K562 (cell line): ENCODE measurements at regions not wholly inside any gene's neighbourhood (a gene's known extent, or its start where the extent isn't known, plus 50 kb on each side); places are given as distances from the start of the nearest gene placed in this dataset.

Source experiments
- ATAC-seq: fragments of 200-7000 bp; cut with Tn5 transposase; 3 replicates; pipeline ENCODE4 v1.9.1; 2020; ENCODE audit warnings: moderate library complexity
- BruUV-seq: library from RNA; stranded (reverse); fragments of 400-500 nt; replicated peaks from 2 replicates; lab custom pipeline; 2021; lab: Mats Ljungman, UMichigan
- CTCF ChIA-PET: fragments of 300-600 bp; formaldehyde crosslinking; extraction: SDS; loops from one replicate; lab custom pipeline; 2021; ENCODE audit warnings: low intra/inter-chr PET ratio; lab: Yijun Ruan, JAX
- POLR2A ChIA-PET: fragments of 300-600, 350-650 bp; sonication (Branson Sonifier 250); formaldehyde crosslinking; extraction: SDS; loops from one replicate; lab custom pipeline; 2021; ENCODE audit warnings: antibody characterized with exemption, inconsistent platforms; lab: Yijun Ruan, JAX
- DNase-seq, 4 experiments: peaks; one replicate each; pipeline versions ENCODE4 v3.0.0 to v3.0.0-alpha.2; 2011 to 2018; ENCODE audit warnings: low spot score in 3 of 4, mixed read lengths in 3 of 4; ENCODE audit errors: extremely low read depth in 1 of 4
- FAIRE-seq: peaks from 2 replicates; lab custom pipeline; 2011; peaks lifted over from hg19 to GRCh38; lab: Jason Lieb, UNC
- H2AFZ ChIP-seq: 2 replicates; pipeline ENCODE4 v1.6.0; 2011; ENCODE audit warnings: low read depth, low read length, control low read depth, inconsistent platforms
- H3K27ac ChIP-seq: fragments of 200-600 bp; 3 replicates; pipeline ENCODE4 v1.8.0; 2011; ENCODE audit warnings: low read depth, mild to moderate bottlenecking, control low read depth, inconsistent platforms, low read length, moderate library complexity, mixed read lengths; ENCODE audit errors: extremely low read depth
- H3K27me3 ChIP-seq, 2 experiments: fragments of 300-600 bp in 1 of 2; 2 replicates in 1 of 2; 3 replicates in 1 of 2; pipeline versions ENCODE4 v1.6.0 to v1.8.0; 2011; ENCODE audit warnings: inconsistent platforms in 2 of 2, low read length in 2 of 2, mild to moderate bottlenecking in 1 of 2, mixed read lengths in 1 of 2, moderate library complexity in 1 of 2; ENCODE audit not compliant: control insufficient read depth in 2 of 2, insufficient read depth in 2 of 2
- H3K36me3 ChIP-seq: fragments of 300-600 bp; 3 replicates; pipeline ENCODE4 v1.8.0; 2011; ENCODE audit warnings: mild to moderate bottlenecking, low read length, inconsistent platforms; ENCODE audit not compliant: control insufficient read depth, insufficient read depth
- H3K4me1 ChIP-seq, 2 experiments: fragments of 200-600 bp in 1 of 2; replicated peaks in 1 of 2; 2 replicates in 1 of 2; 3 replicates in 1 of 2; pipeline versions ENCODE4 v1.5.1 to v1.8.0; 2011; ENCODE audit warnings: inconsistent platforms in 2 of 2, low read length in 2 of 2, mild to moderate bottlenecking in 1 of 2, mixed read lengths in 1 of 2, moderate library complexity in 1 of 2; ENCODE audit not compliant: control insufficient read depth in 2 of 2, insufficient read depth in 2 of 2
- H3K4me2 ChIP-seq: 2 replicates; pipeline ENCODE4 v1.6.1; 2011; ENCODE audit warnings: low read length, control low read depth, inconsistent platforms, mixed read lengths; ENCODE audit not compliant: insufficient read depth
- H3K4me3 ChIP-seq: fragments of 200-600 bp; sonication (generic), shearing (Covaris generic); 2 replicates; pipeline ENCODE4 v1.5.1; 2016; ENCODE audit warnings: control low read depth, inconsistent platforms
- H3K79me2 ChIP-seq: fragments of 200-600 bp; 3 replicates; pipeline ENCODE4 v1.8.0; 2011; ENCODE audit warnings: low read length, inconsistent platforms; ENCODE audit not compliant: control insufficient read depth, insufficient read depth
- H3K9ac ChIP-seq, 2 experiments: 2 replicates each; pipeline versions ENCODE4 v1.6.0 to v1.6.1; 2011; ENCODE audit warnings: low read depth in 2 of 2, low read length in 2 of 2, control low read depth in 1 of 2, inconsistent platforms in 1 of 2, mild to moderate bottlenecking in 1 of 2, mixed read lengths in 1 of 2; ENCODE audit not compliant: insufficient read depth in 1 of 2
- H3K9me1 ChIP-seq: one replicate; pipeline ENCODE4 v1.6.0; 2011; ENCODE audit warnings: inconsistent platforms, mild to moderate bottlenecking, low read length, moderate library complexity; ENCODE audit not compliant: control insufficient read depth, insufficient read depth
- H3K9me3 ChIP-seq: replicated peaks from 2 replicates; pipeline ENCODE4 v1.5.1; 2011; ENCODE audit warnings: low read depth, low read length, inconsistent platforms; ENCODE audit not compliant: control insufficient read depth, insufficient read depth
- H4K20me1 ChIP-seq: replicated peaks from 2 replicates; pipeline ENCODE4 v1.6.1; 2011; ENCODE audit warnings: low read length, inconsistent platforms, mixed read lengths; ENCODE audit not compliant: control insufficient read depth, insufficient read depth
- HDAC8 ChIP-seq: fragments of 450-650 bp; IDR thresholded peaks from 2 replicates; pipeline ENCODE4 v1.6.1; 2016; ENCODE audit warnings: mild to moderate bottlenecking, missing genetic modification characterization, moderate library complexity, missing compliant biosample characterization
- HES1 ChIP-seq: fragments of 450-650 bp; IDR thresholded peaks from 2 replicates; pipeline ENCODE4 v1.6.1; 2016; ENCODE audit warnings: low read depth, mild to moderate bottlenecking, moderate library complexity
- HLTF ChIP-seq: fragments of 450-650 bp; IDR thresholded peaks from 2 replicates; pipeline ENCODE4 v1.6.1; 2016
- NR1H2 ChIP-seq: sonication (generic); formaldehyde crosslinking; IDR thresholded peaks from 2 replicates; pipeline ENCODE4 v1.4.0; 2020; ENCODE audit warnings: mild to moderate bottlenecking, missing genetic modification reagents
- RERE ChIP-seq: sonication (generic); formaldehyde crosslinking; IDR thresholded peaks from 2 replicates; pipeline ENCODE4 v1.8.0; 2023; ENCODE audit warnings: missing genetic modification reagents, mild to moderate bottlenecking, borderline replicate concordance
- TFAM ChIP-seq: fragments of 250-450 bp; sonication (Bioruptor Pico); conservative IDR thresholded peaks from 2 replicates; pipeline ENCODE4 v1.5.0; 2021; ENCODE audit warnings: mild to moderate bottlenecking, moderate library complexity
- ZKSCAN1 ChIP-seq: fragments of 150-350 bp; IDR thresholded peaks from 2 replicates; pipeline ENCODE4 v1.6.1; 2016; ENCODE audit warnings: low read depth, low read length
- ZNF146 ChIP-seq: IDR thresholded peaks from one replicate; pipeline ENCODE4 v1.6.1; 2018; ENCODE audit warnings: missing compliant biosample characterization; ENCODE audit not compliant: unreplicated experiment
- WGBS: fragments of 100-300 bp; shearing (Covaris generic); methylation state at CpG from one replicate; pipeline ENCODE4 v1.1.6; 2016; ENCODE audit warnings: low coverage, mixed read lengths; ENCODE audit not compliant: insufficient coverage; ENCODE audit errors: missing lambda C conversion rate; 5-methylcytosine and 5-hydroxymethylcytosine counted together
- in situ Hi-C: fragments of 300-500 bp; cut with MboI; formaldehyde crosslinking; loops from 4 replicates; pipeline ENCODE4 v1.15.0; 2018; ENCODE audit warnings: inconsistent platforms, mixed read lengths
- intact Hi-C: fragments of 100-400 bp; cut with micrococcal nuclease; formaldehyde crosslinking; loops from 2 replicates; pipeline ENCODE4 v1.14.2; 2022
- TF ChIP-seq, protein P1 (sequence below): fragments of 450-650 bp; formaldehyde crosslinking; IDR thresholded peaks from 2 replicates; pipeline ENCODE4 v1.4.0; 2020; ENCODE audit warnings: mild to moderate bottlenecking, mixed read lengths

- TF ChIP-seq RERE (CRISPR knock-in tag), result no peak
- TF ChIP-seq, all 486 proteins: peak for 0
Observed at GRCh38 chr21:25506887-25507286, 100.4 kb downstream of the MRPL39 start (continued).

- Histone ChIP-seq H3K79me2 (no peaks in the 10 kb centered on the region), H3K27ac (no peak overlapping the region), H3K4me2 (no peak overlapping the region), H3K4me1 (no peaks in the 10 kb centered on the region), H3K27me3 (no peaks in the 10 kb centered on the region), H4K20me1 (no peaks in the 10 kb centered on the region), H3K9me1 (no peaks in the 10 kb centered on the region), H2AFZ (no peak overlapping the region), H3K36me3 (no peaks in the 10 kb centered on the region), H3K4me3 (no peak overlapping the region), H3K9ac (no peak overlapping the region), H3K9me3 (no peaks in the 10 kb centered on the region)
- 0% methylated on average over 2 of the region's 2 CpGs for WGBS
- DNase-seq, result no peak
- ChIA-PET POLR2A (no interaction called here), CTCF (no interaction called here)
- BruUV-seq, result no TSS peak
- no peak for FAIRE-seq
- in situ Hi-C loops, result no loop called here
- intact Hi-C loops, result no loop called here
- no peak for ATAC-seq
- TF ChIP-seq HLTF, result no peak
- TF ChIP-seq TFAM (CRISPR knock-in tag), result no peak
- TF ChIP-seq ZKSCAN1, result no peak
- TF ChIP-seq HDAC8, result no peak
- no peak for TF ChIP-seq ZNF146
- TF ChIP-seq, protein P1, sequence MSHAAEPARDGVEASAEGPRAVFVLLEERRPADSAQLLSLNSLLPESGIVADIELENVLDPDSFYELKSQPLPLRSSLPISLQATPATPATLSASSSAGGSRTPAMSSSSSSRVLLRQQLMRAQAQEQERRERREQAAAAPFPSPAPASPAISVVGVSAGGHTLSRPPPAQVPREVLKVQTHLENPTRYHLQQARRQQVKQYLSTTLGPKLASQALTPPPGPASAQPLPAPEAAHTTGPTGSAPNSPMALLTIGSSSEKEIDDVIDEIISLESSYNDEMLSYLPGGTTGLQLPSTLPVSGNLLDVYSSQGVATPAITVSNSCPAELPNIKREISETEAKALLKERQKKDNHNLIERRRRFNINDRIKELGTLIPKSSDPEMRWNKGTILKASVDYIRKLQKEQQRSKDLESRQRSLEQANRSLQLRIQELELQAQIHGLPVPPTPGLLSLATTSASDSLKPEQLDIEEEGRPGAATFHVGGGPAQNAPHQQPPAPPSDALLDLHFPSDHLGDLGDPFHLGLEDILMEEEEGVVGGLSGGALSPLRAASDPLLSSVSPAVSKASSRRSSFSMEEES (CRISPR knock-in tag), result no peak
- no peak for TF ChIP-seq HES1
- no peak for TF ChIP-seq NR1H2 (CRISPR knock-in tag)
Observed at GRCh38 chr21:25506261-25506660, 101.0 kb downstream of the MRPL39 start.
